ENCODE measurements at regions not wholly inside any gene's neighbourhood (a gene's known extent, or its start where the extent isn't known, plus 50 kb on each side); places are given as distances from the start of the nearest gene placed in this dataset.

DNA sequence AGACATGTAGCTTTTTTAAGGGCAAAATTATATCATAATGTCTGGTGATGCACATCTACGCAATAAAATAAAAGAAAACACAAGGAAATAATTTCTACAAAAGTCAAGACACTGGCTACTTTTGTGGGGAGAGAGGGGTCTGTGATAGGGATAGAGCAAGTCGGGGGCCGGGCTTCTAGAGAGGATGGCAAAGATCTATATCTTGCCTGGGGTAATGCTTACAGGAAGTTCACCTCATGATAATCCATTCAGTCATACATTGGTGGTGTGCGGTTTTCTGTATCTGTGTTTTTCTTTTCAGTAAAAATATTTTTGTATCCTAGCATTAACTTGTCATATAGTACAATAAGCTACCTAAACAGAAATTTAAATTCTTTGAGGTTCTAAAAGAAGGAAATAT is 178.8 kb downstream of the ARRDC4 start:
- WGBS (ENCODE audit: insufficient coverage, low lambda C conversion rate) = 100% methylated on average over 1 of the region's 4 CpGs
- Histone ChIP-seq H3K9me3 (ENCODE audit: control insufficient read depth, low read depth, low read length) (no peaks in the 10 kb centered on the region), H3K36me3 (ENCODE audit: control insufficient read depth, insufficient read depth, low read length) (no peaks in the 10 kb centered on the region), H3K27ac (ENCODE audit: low read length) (no peak overlapping the region), H3K4me3 (ENCODE audit: low read length) (no peak overlapping the region), H3K4me1 (ENCODE audit: control insufficient read depth, insufficient read depth, low read length) (no peaks in the 10 kb centered on the region), H3K27me3 (ENCODE audit: control insufficient read depth, insufficient read depth, low read length) (no peaks in the 10 kb centered on the region)
- DNase-seq = no peak

DNA sequence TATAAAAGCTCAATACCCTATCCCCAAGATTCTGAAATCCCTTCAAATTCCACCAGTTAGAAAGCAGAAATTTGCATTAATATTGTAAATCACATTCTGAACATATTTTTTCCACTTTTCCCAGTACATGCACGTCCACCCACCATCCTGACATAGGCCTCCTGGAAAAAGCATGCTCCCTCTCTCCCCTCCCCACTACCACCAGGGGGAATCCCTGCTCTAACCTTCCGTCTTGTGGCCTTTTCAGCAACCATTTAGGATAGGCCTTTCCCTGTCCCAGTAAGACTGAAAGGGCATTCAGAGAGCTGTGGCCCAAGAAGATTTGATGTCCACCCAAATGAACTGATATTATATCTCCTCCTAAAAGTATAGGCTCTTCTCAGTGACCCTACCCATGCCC is 182.1 kb downstream of the ARRDC4 start:
- H3K27me3 ChIP-seq (ENCODE audit: control insufficient read depth, insufficient read depth, low read length) = no peaks in the 10 kb centered on the region
- no peaks in the 10 kb centered on the region for H3K9me3 ChIP-seq (ENCODE audit: control insufficient read depth, low read depth, low read length)
- no peaks in the 10 kb centered on the region for H3K4me1 ChIP-seq (ENCODE audit: control insufficient read depth, insufficient read depth, low read length)
- H3K27ac ChIP-seq (ENCODE audit: low read length) = no peak overlapping the region
- no CpG with 5 or more reads among the region's 2 CpGs for WGBS (ENCODE audit: insufficient coverage, low lambda C conversion rate)
- DNase-seq = no peak
- no peaks in the 10 kb centered on the region for H3K36me3 ChIP-seq (ENCODE audit: control insufficient read depth, insufficient read depth, low read length)
- H3K4me3 ChIP-seq (ENCODE audit: low read length) = no peak overlapping the region

DNA sequence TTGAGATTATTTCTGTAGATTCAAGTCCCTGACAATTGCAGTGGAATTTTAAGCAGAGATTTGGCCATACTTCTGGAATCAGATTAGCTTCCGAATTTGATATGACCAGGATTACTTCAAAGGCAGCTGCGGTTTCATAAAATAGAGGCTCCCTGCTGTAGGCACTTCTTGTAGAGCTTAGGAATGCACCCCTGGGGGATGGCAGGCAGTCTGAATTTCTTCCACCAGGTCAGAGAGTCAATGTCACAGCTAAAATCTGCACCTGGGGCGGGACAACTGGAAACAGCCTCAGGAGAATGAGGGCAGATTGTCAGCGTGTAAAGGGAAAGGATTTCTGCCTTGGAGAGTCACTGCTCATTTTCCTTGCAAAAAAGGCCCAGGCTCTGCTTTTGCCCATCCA is 182.6 kb downstream of the ARRDC4 start:
- H3K36me3 ChIP-seq (ENCODE audit: control insufficient read depth, insufficient read depth, low read length) = no peaks in the 10 kb centered on the region
- no peak overlapping the region for H3K27ac ChIP-seq (ENCODE audit: low read length)
- no CpG with 5 or more reads among the region's 4 CpGs for WGBS (ENCODE audit: insufficient coverage, low lambda C conversion rate)
- no peak overlapping the region for H3K4me3 ChIP-seq (ENCODE audit: low read length)
- no peaks in the 10 kb centered on the region for H3K27me3 ChIP-seq (ENCODE audit: control insufficient read depth, insufficient read depth, low read length)
- no peaks in the 10 kb centered on the region for H3K9me3 ChIP-seq (ENCODE audit: control insufficient read depth, low read depth, low read length)
- no peaks in the 10 kb centered on the region for H3K4me1 ChIP-seq (ENCODE audit: control insufficient read depth, insufficient read depth, low read length)
- no peak for DNase-seq

DNA sequence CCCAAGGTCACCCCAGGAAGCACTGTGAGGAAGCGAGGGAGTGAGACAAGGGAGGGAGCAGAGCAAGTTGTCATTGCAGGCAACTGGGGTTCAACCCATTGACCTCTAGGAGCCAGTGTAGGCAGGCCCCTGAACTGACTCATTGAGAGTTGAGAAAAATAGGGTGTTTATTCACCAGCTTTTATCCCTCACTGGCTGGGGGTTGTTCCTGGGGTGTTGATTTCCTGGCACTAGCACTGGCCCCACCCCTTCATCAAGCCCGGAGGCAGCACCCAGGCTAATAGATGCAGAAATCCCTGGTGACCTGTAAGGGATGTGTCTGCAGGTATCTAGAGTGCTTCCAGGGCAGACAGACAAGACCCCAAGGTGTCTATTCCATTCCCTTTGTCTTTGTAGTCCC is 183.9 kb downstream of the ARRDC4 start:
- H3K36me3 ChIP-seq (ENCODE audit: control insufficient read depth, insufficient read depth, low read length) = no peaks in the 10 kb centered on the region
- no peak for DNase-seq
- H3K4me1 ChIP-seq (ENCODE audit: control insufficient read depth, insufficient read depth, low read length) = no peaks in the 10 kb centered on the region
- H3K9me3 ChIP-seq (ENCODE audit: control insufficient read depth, low read depth, low read length) = no peaks in the 10 kb centered on the region
- H3K4me3 ChIP-seq (ENCODE audit: low read length) = no peak overlapping the region
- no CpG with 5 or more reads among the region's 2 CpGs for WGBS (ENCODE audit: insufficient coverage, low lambda C conversion rate)
- no peak overlapping the region for H3K27ac ChIP-seq (ENCODE audit: low read length)
- H3K27me3 ChIP-seq (ENCODE audit: control insufficient read depth, insufficient read depth, low read length) = no peaks in the 10 kb centered on the region

DNA sequence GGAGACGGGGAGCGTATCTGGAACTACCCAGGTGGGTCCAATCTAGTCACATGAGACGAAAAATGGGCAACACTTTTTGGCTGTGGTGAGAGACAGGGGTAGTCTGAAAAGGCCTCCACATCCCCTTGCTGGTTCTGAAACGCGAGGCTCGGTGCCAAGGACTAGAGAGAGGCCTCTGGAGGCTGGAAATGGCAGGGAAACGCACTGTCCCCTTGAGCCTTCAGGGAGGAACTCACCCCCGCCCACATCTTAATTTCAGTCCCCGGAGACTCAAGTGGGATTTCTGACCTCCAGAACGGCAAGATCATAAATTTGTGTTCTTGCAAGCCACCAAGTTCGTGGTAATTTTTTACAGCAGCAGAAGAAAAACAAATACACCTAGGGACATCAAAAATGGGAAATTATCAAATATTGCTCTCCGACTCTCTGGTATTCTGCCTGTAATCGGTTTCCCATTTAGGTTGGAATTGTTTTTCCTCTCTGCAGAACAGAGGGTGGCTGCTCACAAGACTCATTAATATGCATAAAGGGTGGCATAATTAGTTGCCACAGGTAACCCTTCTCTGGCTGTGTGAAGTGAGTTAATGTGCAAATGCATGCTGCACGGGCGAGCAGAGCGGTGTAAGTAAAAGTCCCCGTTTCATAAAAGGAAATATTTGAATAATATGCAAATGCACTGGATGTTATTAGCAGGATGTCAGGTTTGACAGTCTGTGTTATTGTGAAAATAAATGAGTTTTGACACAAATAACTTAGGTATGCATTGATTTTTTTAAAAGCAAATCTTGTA is 185.7 kb downstream of the ARRDC4 start:
- 69% methylated on average over 4 of the region's 17 CpGs for WGBS (ENCODE audit: insufficient coverage, low lambda C conversion rate)
- no peaks in the 10 kb centered on the region for H3K9me3 ChIP-seq (ENCODE audit: control insufficient read depth, low read depth, low read length)
- no peak overlapping the region for H3K4me3 ChIP-seq (ENCODE audit: low read length)
- H3K36me3 ChIP-seq (ENCODE audit: control insufficient read depth, insufficient read depth, low read length) = no peaks in the 10 kb centered on the region
- H3K27me3 ChIP-seq (ENCODE audit: control insufficient read depth, insufficient read depth, low read length) = no peaks in the 10 kb centered on the region
- no peaks in the 10 kb centered on the region for H3K4me1 ChIP-seq (ENCODE audit: control insufficient read depth, insufficient read depth, low read length)
- no peak for DNase-seq
- no peak overlapping the region for H3K27ac ChIP-seq (ENCODE audit: low read length)

DNA sequence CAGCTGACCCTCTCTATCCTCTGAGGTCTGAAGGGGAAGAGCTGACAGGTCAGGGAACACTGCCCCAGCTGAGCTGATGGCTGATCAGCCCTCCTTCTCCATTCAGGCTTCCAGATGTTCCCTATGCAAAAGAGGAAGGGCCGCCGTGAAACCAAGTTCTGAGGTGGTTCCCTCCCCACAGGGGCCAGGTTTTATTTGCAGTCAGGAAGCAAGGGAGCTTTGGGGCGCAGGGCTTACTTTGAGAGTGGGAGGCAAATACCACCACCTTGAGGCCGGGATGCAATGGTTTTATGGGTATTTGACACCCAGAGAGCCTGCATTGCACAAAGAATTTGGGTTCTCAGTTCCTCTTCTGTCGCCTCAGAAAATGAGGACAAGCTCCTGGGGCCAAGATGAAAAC is 186.9 kb downstream of the ARRDC4 start:
- Histone ChIP-seq H3K9me3 (ENCODE audit: control insufficient read depth, low read depth, low read length) (no peaks in the 10 kb centered on the region), H3K27me3 (ENCODE audit: control insufficient read depth, insufficient read depth, low read length) (no peaks in the 10 kb centered on the region), H3K4me3 (ENCODE audit: low read length) (no peak overlapping the region), H3K36me3 (ENCODE audit: control insufficient read depth, insufficient read depth, low read length) (no peaks in the 10 kb centered on the region), H3K27ac (ENCODE audit: low read length) (no peak overlapping the region), H3K4me1 (ENCODE audit: control insufficient read depth, insufficient read depth, low read length) (no peaks in the 10 kb centered on the region)
- no peak for DNase-seq
- WGBS (ENCODE audit: insufficient coverage, low lambda C conversion rate) = no CpG with 5 or more reads among the region's 5 CpGs

DNA sequence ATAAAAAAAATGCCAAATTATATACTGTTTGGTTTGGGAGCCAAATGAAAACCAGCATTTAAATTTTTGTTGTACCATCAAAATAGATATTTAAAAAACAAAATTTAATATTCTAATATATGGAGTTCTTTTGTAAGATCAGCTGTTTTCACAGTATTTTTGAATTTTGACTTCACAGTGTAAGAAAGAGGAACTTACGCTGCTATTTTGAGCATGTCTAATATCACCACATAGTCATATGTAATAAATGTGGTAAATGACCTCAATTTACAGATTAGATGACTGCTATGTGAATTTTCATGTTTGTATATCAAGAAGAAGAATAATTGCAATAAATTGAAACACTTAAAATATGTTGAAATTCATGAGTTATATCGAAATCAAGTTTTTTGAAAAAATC is 189.6 kb downstream of the ARRDC4 start:
- no peaks in the 10 kb centered on the region for H3K9me3 ChIP-seq (ENCODE audit: control insufficient read depth, low read depth, low read length)
- no peaks in the 10 kb centered on the region for H3K4me1 ChIP-seq (ENCODE audit: control insufficient read depth, insufficient read depth, low read length)
- 80% methylated on average over 2 of the region's 2 CpGs for WGBS (ENCODE audit: insufficient coverage, low lambda C conversion rate)
- no peaks in the 10 kb centered on the region for H3K36me3 ChIP-seq (ENCODE audit: control insufficient read depth, insufficient read depth, low read length)
- no peak overlapping the region for H3K4me3 ChIP-seq (ENCODE audit: low read length)
- no peak for DNase-seq
- peaks cover 3% of the 10 kb centered on the region for H3K27me3 ChIP-seq (ENCODE audit: control insufficient read depth, insufficient read depth, low read length)
- no peak overlapping the region for H3K27ac ChIP-seq (ENCODE audit: low read length)

DNA sequence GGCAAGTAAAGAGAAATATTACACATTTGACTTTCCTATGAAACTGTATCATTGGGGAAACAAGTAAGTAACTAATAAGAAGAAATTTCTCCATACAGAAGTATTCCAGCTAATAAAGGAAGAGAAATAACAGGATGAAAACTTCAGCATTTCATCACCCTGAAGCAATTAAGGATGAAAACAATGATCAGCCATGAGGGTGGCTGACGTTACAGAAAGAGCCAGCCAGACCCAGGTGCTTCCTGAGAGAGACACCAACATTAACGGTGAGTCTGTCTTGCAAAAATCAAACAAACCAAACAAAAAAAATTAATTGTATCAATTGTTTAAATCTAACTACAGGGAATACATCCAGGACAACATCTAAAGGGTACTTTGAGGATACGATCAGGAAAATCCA is 190.0 kb downstream of the ARRDC4 start:
- no peaks in the 10 kb centered on the region for H3K4me1 ChIP-seq (ENCODE audit: control insufficient read depth, insufficient read depth, low read length)
- no peak overlapping the region for H3K4me3 ChIP-seq (ENCODE audit: low read length)
- no peaks in the 10 kb centered on the region for H3K36me3 ChIP-seq (ENCODE audit: control insufficient read depth, insufficient read depth, low read length)
- no peaks in the 10 kb centered on the region for H3K9me3 ChIP-seq (ENCODE audit: control insufficient read depth, low read depth, low read length)
- peaks cover 3% of the 10 kb centered on the region for H3K27me3 ChIP-seq (ENCODE audit: control insufficient read depth, insufficient read depth, low read length)
- WGBS (ENCODE audit: insufficient coverage, low lambda C conversion rate) = 86% methylated on average over 1 of the region's 3 CpGs
- no peak overlapping the region for H3K27ac ChIP-seq (ENCODE audit: low read length)
- DNase-seq = no peak

DNA sequence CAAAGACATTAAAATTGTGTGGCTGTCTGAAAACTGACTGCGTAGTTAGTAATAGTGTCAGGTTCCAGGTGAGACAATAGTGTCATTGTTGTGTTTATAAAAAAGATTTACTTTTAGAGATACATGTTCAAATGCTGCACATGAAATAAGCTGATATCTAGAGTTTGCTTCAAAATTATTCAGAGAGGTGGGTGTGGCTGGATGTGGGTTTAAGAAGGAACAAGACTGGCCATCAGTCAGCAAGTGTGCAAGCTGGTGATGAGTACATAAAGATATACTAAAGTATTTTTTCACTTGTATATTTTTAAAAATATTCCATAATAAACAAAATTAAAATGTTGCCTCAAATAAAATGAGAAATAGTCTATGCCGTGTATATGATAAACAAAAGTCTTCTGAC is 190.6 kb downstream of the ARRDC4 start:
- no peak for DNase-seq
- Histone ChIP-seq H3K4me1 (ENCODE audit: control insufficient read depth, insufficient read depth, low read length) (no peaks in the 10 kb centered on the region), H3K36me3 (ENCODE audit: control insufficient read depth, insufficient read depth, low read length) (no peaks in the 10 kb centered on the region), H3K4me3 (ENCODE audit: low read length) (no peak overlapping the region), H3K27me3 (ENCODE audit: control insufficient read depth, insufficient read depth, low read length) (peaks cover 3% of the 10 kb centered on the region), H3K27ac (ENCODE audit: low read length) (no peak overlapping the region), H3K9me3 (ENCODE audit: control insufficient read depth, low read depth, low read length) (no peaks in the 10 kb centered on the region)
- 100% methylated on average over 2 of the region's 2 CpGs for WGBS (ENCODE audit: insufficient coverage, low lambda C conversion rate)

DNA sequence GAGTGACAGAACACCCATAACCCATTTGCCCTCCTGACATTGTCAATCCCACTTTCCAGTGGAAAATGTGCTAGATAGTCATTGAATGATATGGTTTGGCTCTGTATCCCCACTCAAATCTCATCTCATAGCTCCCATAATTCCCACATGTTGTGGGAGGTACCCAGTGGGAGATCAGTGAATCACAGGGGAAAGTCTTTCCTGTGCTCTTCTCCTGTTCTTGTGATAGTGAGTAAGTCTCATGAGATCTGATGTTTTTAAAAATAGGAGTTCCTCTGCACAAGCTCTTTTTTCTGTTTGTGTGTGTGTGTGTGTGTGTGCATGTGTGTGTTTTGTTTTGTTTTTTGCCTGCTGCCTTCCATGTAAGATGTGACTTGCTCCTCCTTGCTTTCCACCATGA is 191.7 kb downstream of the ARRDC4 start:
- no peaks in the 10 kb centered on the region for H3K36me3 ChIP-seq (ENCODE audit: control insufficient read depth, insufficient read depth, low read length)
- H3K4me1 ChIP-seq (ENCODE audit: control insufficient read depth, insufficient read depth, low read length) = no peaks in the 10 kb centered on the region
- no peaks in the 10 kb centered on the region for H3K9me3 ChIP-seq (ENCODE audit: control insufficient read depth, low read depth, low read length)
- peaks cover 3% of the 10 kb centered on the region for H3K27me3 ChIP-seq (ENCODE audit: control insufficient read depth, insufficient read depth, low read length)
- DNase-seq = no peak
- no peak overlapping the region for H3K27ac ChIP-seq (ENCODE audit: low read length)
- no peak overlapping the region for H3K4me3 ChIP-seq (ENCODE audit: low read length)

DNA sequence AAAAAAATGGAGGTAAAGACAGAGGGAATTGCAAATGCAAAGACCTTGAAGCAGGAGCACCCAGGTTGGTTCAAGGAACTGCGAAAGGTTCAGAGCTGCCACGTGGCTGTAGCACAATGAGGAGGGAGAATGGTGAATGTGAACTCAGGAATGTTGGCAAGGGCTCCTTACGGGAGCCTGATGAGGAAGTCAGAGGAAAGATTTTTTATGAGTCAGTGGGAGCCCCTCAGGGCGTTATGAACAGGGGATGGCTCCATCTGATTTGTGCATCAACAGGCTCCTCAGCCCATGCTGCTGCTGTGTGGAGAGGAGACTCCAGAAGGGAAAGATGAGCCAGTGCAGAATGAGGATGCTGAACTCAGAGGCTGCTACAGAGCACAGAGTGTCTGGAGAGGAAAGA is 194.4 kb downstream of the ARRDC4 start:
- H3K36me3 ChIP-seq (ENCODE audit: control insufficient read depth, insufficient read depth, low read length) = no peaks in the 10 kb centered on the region
- WGBS (ENCODE audit: insufficient coverage, low lambda C conversion rate) = no CpG with 5 or more reads among the region's 4 CpGs
- no peak overlapping the region for H3K4me3 ChIP-seq (ENCODE audit: low read length)
- no peak for DNase-seq
- no peak overlapping the region for H3K27ac ChIP-seq (ENCODE audit: low read length)
- H3K27me3 ChIP-seq (ENCODE audit: control insufficient read depth, insufficient read depth, low read length) = peaks cover 3% of the 10 kb centered on the region
- no peaks in the 10 kb centered on the region for H3K4me1 ChIP-seq (ENCODE audit: control insufficient read depth, insufficient read depth, low read length)
- no peaks in the 10 kb centered on the region for H3K9me3 ChIP-seq (ENCODE audit: control insufficient read depth, low read depth, low read length)
